Putamen (tissue), 1 donor: ENCODE measurements at regions not wholly inside any gene's neighbourhood (a gene's known extent, or its start where the extent isn't known, plus 50 kb on each side); places are given as distances from the start of the nearest gene placed in this dataset.
A peak's percentile ranks its signal among the peaks of the same experiment; 100 is the strongest.
"Not testable (repeated sequence)": the region's sequence is repeated elsewhere in the genome, so short reads cannot be mapped to it uniquely, and the experiment has no call there.

Experiments used
- DNase-seq: peaks from one replicate; pipeline ENCODE4 v3.0.0-alpha.2; 2016; ENCODE audit warnings: low spot score

GRCh38 chr1:187038784-187039183, 210.0 kb downstream of the PLA2G4A start:
- DNase-seq = no peak

GRCh38 chr1:187041104-187041503, 212.4 kb downstream of the PLA2G4A start:
- DNase-seq = no peak

GRCh38 chr1:187042538-187042937, 213.8 kb downstream of the PLA2G4A start:
- no peak for DNase-seq

DNA sequence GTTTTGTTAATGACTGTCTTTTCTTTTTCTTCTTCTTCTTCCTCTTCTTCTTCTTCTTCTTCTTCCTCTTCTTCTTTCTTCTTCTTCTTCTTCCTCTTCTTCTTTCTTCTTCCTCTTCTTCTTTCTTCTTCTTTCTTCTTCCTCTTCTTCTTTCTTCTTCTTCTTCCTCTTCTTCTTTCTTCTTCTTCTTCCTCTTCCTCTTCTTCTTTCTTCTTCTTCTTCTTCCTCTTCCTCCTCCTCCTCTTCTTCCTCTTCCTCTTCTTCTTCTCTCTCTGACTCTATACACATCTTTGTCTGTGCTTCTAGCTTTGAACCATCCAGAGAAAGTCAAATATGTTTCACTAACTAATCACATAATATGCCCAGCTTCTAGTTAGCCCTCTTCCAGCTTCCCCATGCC, 214.7 kb downstream of the PLA2G4A start:
- DNase-seq = not testable (repeated sequence)

DNA sequence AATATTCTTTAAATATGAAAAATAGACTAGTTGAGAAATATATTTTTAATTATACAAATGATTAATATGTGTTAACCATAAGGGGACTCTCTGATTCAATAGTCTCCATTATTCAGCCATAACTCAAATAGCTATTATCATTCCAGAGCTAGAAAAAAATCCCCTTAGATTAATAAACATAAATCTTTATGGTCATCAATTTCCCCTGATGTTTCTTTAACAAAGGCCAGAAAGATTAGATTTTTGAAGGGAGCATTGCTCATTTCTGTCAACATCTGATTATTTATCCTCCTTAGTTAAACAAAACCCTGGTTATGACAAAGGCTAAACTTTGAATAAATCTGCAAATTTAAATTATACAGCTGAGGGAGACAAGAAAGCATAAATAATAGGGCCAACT, 215.7 kb downstream of the PLA2G4A start:
- no peak for DNase-seq

DNA sequence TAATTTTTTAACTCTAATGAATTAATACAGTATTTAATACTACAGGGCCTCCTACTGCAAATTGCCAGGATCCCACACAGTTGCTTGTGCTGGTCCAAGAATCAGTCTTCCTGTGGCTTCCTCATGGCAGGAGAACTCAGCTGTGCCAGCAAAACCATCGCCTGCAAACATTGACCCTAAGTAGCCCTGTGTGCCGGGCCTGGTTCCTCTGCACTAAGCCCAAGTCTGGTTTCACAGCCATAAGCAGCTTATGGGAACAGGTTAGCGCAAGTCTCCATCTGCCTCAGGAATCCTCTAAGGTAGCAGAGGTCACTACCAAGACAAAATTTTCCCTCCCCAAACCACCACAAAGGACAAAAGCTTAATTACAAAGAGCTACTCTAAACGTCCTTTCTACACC, 216.6 kb downstream of the PLA2G4A start:
- no peak for DNase-seq

GRCh38 chr1:187046293-187046692, 217.5 kb downstream of the PLA2G4A start:
- DNase-seq = no peak

- DNase-seq = no peak
These were observed 218.5 kb downstream of the PLA2G4A start for GRCh38 chr1:187047298-187047697.

DNA sequence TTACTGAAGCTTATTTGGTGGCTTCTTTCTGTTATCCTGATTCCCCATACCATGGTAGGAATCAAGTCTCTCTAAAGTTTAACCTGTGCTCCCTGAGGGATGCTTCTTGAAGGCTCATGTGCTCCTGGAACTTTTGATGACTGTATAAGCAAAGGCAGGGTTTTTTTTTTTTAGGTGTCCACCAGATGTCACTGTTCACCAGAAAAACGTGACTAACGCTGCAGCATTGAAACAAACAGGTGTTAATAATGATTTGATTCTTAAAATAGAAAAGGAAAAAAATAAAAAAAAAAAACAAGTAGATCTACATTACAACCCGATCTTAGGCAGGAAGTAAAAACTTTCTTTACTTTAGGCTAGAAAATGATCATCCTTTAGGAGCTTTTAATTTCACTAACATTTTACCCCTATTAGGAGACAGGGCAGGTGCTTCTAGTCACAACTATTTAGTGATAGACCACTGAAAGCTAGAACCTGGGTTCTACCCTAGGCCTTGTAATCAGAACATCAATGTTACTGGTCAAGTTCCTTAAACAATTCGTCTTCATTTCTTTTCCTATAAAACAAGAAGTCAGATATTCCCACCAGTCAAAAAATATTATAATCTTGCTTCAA, 223.0 kb downstream of the PLA2G4A start:
- peak; percentile 28 for DNase-seq

- no peak for DNase-seq
These were observed 225.1 kb downstream of the PLA2G4A start for GRCh38 chr1:187053876-187054275.

GRCh38 chr1:187054862-187055757, 226.4 kb downstream of the PLA2G4A start:
- DNase-seq = no peak

DNA sequence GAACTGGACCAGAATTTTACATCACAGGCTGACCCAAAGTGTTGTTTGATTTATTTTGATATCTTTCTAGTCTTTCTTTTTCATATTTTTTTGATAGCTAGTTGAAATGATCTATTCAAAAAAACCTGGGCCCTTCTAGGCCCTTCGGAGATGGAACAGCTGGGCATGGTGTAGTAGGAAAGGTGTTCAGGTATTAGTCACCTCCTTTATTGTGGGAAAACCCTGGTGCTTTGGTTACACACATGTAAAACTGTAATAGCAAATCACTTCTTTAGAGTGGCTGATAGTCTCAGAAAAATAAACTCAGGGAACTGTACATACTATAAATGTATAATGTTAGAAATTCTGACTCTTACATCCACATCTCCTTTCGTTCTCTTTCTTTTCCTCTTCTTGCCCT, 234.5 kb downstream of the PLA2G4A start:
- no peak for DNase-seq

- no peak for DNase-seq
These were observed 238.4 kb downstream of the PLA2G4A start for GRCh38 chr1:187067160-187067559.

DNA sequence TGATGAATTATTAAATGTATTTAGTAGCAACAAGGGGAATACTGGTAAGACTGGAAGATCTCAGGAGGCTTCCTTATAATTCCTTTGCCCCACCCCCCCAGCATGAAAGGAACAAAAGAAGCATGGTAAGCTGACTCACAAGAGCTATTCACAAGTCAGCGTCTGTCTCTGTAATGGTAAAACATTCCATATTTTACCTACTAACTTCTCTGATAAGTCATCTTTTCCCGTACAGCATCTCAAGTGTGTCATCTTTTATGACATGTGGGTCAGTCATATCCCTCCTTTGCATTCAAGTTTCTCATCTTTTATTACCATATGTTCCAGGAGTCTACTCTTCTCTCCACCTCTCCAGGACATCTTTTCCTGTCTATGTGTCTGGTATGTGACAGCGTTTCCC, 241.3 kb downstream of the PLA2G4A start:
- DNase-seq = no peak

DNA sequence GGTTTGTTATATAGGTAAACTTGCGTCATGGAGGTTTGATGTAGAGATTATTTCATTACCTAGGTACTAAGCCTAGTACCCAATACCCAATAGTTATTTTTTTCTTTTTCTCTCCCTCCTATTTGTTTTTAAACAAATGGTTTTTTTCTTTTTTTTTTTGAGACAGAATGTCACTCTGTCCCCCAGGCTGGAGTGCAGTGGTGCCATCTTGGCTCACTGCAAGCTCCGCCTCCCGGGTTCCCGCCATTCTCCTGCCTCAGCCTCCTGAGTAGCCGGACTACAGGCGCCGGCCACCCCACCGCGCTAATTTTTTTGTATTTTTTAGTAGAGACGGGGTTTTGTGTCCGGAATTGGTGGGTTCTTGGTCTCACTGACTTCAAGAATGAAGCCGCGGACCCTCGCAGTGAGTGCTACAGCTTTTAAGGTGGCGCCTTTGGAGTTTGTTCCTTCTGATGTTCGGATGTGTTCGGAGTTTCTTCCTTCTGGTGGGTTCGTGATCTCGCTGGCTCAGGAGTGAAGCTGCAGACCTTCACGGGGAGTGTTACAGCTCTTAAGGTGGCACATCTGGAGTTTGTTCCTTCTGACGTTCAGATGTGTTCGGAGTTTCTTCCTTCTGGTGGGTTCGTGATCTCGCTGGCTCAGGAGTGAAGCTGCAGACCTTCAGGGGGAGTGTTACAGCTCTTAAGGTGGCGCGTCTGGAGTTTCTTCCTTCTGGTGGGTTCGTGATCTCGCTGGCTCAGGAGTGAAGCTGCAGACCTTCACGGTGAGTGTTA, 243.7 kb downstream of the PLA2G4A start:
- not testable (repeated sequence) for DNase-seq

DNA sequence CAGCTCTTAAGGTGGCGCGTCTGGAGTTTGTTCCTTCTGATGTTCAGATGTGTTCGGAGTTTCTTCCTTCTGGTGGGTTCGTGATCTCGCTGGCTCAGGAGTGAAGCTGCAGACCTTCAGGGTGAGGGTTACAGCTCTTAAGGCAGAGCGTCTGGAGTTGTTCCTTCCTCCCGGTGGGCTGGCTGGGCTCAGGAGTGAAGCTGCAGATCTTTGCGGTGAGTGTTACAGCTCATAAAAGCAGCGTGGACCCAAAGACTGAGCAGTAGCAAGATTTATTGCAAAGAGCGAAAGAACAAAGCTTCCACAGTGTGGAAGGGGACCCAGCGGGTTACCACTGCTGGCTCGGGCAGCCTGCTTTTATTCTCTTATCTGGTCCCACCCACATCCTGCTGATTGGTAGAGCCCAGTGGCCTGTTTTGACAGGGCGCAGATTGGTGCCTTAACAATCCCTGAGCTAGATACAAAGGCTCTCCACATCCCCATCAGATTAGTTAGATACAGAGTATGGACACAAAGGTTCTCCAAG, 244.3 kb downstream of the PLA2G4A start:
- not testable (repeated sequence) for DNase-seq

DNA sequence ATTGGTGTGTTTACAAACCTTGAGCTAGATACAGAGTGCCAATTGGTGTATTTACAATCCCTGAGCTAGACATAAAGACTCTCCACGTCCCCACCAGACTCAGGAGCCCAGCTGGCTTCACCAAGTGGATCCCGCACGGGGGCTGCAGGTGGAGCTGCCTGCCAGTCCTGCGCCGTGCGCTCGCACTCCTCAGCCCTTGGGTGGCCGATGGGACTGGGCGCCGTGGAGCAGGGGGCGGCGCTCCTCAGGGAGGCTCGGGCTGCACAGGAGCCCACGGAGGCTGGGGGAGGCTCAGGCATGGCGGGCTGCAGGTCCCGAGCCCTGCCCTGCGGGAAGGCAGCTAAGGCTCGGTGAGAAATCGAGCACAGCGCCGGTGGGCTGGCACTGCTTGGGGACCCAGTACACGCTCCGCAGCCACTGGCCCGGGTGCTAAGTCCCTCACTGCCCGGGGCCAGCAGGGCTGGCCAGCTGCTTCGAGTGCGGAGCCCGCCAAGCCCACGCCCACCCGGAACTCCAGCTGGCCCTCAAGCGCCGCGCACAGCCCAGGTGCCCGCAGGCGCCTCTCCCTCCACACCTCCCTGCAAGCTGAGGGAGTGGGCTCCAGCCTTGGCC, 245.0 kb downstream of the PLA2G4A start:
- not testable (repeated sequence) for DNase-seq

DNA sequence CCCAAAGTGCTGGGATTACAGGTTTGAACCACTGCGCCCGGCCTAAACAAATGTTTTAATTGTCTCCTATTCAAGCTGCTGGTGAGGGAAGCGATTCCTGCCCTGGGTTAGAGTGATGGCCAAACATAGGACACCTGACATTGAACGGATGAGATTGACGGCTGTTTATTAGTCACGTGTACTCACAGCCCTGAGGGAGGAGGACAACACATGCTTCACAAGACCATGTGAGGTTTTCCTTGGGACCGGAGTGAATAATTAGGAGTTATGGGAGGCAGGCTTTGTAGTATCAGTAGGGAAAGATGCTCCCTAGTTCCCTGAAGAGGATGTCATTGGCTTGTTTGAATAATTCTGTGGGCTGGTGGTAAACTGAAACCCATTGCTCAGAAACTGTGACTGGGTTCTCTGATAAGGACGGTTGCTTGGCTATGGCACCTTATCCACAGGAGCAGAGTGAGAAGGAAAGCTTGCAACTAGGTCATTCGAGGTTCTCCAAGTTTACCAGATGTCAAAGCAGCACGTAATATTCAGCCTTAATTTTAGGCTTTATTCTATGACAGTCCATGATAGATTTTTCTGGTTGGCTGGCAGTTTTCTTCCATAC, 245.8 kb downstream of the PLA2G4A start:
- DNase-seq = no peak

DNA sequence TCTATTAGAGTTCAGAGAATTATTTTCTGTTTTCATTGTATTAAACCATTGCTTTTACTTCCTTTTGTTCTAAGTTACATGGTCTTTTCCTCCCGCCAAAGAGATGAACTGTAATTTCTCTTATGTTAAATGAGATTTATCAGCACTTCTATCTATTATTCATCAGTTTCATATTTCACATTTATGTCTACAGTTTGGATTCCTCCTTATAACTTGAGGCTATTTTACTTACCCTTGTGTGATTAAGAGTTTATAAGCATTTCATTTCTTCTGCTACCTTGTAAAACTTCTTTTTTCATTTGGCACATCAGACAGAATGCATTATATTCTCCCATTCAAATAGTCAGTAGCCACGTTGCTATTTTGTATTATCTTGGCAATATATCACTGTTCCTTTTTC, 248.2 kb downstream of the PLA2G4A start:
- no peak for DNase-seq

GRCh38 chr1:187078321-187078720, 249.6 kb downstream of the PLA2G4A start:
- DNase-seq = no peak

DNA sequence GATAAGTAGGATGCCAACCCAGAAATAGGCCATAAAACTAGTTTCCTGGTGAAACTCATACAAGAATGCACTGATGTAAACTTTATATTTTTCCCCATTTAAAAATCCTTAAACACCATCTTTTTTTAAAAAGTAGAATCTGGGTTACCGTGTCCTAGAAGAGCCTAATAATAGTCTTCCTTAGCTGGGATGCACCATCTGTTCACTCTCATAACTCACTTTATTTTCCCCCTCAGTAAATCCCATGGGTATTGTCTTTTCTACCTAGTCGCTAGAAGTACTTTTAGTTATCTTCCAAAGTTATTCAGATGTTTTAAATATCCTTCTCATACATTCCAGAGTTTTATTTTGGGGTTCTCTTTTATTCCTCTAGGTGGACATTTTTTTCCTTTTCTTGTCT, 250.2 kb downstream of the PLA2G4A start:
- no peak for DNase-seq

- no peak for DNase-seq
These were observed 250.6 kb downstream of the PLA2G4A start for GRCh38 chr1:187079330-187079729.
